ENCODE measurements at regions not wholly inside any gene's neighbourhood (a gene's known extent, or its start where the extent isn't known, plus 50 kb on each side); places are given as distances from the start of the nearest gene placed in this dataset.
"Not testable (repeated sequence)": the region's sequence is repeated elsewhere in the genome, so short reads cannot be mapped to it uniquely, and the experiment has no call there.

DNA sequence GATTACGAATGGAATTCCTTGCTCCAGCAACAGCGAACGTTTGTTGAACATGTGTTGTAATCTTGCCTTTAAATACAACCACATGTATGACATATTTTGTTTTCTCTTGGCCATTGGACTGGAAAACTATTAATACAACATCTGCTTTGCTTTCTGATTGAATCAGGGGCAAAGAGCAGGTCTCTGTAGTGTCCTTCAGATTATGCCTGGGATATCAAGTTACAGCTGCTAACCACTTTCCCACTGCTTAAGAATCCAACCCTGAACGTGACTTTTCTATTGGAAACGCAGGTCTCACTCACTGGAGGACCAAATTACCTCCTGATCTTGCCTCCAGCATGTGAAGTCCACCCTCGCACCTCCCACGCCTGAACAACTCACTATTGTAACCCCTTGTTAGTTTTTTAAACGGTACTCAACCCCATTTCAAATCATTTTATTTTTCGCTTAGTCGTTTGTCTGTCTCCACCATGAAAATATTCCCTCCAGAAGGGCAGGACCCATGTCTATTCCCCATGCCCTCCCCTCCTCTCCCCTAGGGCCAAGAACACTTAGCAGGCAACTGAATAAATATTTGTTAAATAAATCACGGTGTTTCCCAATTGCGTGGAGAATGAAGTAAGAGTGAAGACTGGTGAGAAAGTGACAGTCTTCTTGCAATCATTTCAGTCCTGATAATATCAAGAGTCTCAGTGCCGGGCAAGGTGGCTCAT lies 57.4 kb upstream of the MRTFB start:
- no peak for TF ChIP-seq TAF1 (IDR thresholded peaks at IDR 0.05; ENCODE audit: low read depth, low read length)
- no peak for TF ChIP-seq PAX5 (IDR thresholded peaks at IDR 0.05; ENCODE audit: insufficient read depth, low read length, severe bottlenecking)
- TF ChIP-seq POLR2AphosphoS5 (IDR thresholded peaks at IDR 0.05; ENCODE audit: low read depth, low read length) = no peak
- no peak for TF ChIP-seq POLR2A (IDR thresholded peaks at IDR 0.05; ENCODE audit: low read depth, low read length)
- no peak for TF ChIP-seq POU2F2 (IDR thresholded peaks at IDR 0.05; ENCODE audit: low read depth, low read length)
- no peak for TF ChIP-seq SPI1 (IDR thresholded peaks at IDR 0.05; ENCODE audit: low read depth, low read length)
- DNase-seq (ENCODE audit: insufficient read length, low spot score) (no peak), FAIRE-seq (no peak)

DNA sequence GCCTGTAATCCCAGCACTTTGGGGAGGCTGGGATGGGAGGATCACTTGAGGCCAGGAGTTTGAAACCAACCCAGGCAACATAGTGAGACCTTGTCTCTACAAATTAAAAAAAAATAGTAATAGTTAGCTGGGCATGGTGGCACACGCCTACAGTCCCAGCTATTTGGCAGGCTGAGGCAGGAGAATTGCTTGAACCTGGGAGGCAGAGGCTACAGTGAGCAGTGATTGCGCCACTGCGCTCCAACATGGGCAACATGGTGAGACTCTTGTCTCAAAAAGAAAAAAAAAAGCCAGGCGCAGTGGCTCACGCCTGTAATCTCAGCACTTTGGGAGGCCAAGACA lies 56.9 kb upstream of the MRTFB start:
- DNase-seq (ENCODE audit: insufficient read length, low spot score) (no peak), FAIRE-seq (no peak)
- TF ChIP-seq PAX5 (IDR thresholded peaks at IDR 0.05; ENCODE audit: insufficient read depth, low read length, severe bottlenecking) = no peak

DNA sequence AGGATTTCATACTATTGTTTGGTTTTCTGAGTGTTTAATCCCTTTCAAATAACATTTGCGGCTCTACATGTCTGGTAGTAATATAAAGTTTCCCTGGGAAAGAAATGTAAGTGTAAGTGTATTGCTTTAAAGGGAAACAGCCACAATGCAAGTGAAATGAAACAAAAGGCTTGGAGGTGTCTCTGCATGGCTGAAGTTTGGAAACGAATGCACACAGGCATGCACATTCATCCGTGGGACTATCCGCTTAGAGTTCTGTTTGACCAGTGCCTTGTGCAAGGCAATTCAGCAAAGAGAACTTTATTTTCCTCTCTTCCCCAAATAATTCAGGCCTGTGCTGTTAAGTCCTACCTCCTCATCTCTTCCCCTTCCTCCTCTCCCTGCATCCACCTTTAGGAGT lies 56.1 kb upstream of the MRTFB start:
- FAIRE-seq = no peak

DNA sequence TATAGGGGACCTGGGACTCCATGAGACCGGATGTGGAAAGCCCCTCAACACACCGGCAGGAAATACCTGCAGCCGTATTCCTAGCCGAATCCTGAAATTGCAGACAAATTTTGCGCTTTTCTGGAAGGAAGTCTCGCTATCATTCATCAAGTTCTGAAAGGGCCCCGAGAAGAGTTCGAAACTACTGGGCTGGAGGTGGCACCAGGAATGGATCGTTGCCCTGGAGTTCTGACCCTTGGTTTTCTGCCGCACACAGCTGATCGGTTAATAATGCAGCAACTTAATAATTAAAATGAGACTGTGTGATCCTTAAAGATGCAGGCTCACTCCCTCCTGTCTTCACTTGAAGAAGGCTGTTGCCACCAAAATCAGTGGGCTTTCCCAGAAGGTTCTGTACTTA lies 55.7 kb upstream of the MRTFB start:
- TF ChIP-seq POU2F2 (IDR thresholded peaks at IDR 0.05; ENCODE audit: low read depth, low read length) (no peak), POLR2AphosphoS5 (IDR thresholded peaks at IDR 0.05; ENCODE audit: low read depth, low read length) (no peak), TAF1 (IDR thresholded peaks at IDR 0.05; ENCODE audit: low read depth, low read length) (no peak), PAX5 (IDR thresholded peaks at IDR 0.05; ENCODE audit: insufficient read depth, low read length, severe bottlenecking) (no peak), SPI1 (IDR thresholded peaks at IDR 0.05; ENCODE audit: low read depth, low read length) (no peak), POLR2A (IDR thresholded peaks at IDR 0.05; ENCODE audit: low read depth, low read length) (no peak)
- no peak for FAIRE-seq
- no peak for DNase-seq (ENCODE audit: insufficient read length, low spot score)

More for the DNA sequence above, 56.1 kb upstream of the MRTFB start:
- no peak for TF ChIP-seq SPI1 (IDR thresholded peaks at IDR 0.05; ENCODE audit: low read depth, low read length)
- TF ChIP-seq TAF1 (IDR thresholded peaks at IDR 0.05; ENCODE audit: low read depth, low read length) = no peak
- no peak for TF ChIP-seq POLR2AphosphoS5 (IDR thresholded peaks at IDR 0.05; ENCODE audit: low read depth, low read length)
- TF ChIP-seq POLR2A (IDR thresholded peaks at IDR 0.05; ENCODE audit: low read depth, low read length) = no peak
- no peak for TF ChIP-seq POU2F2 (IDR thresholded peaks at IDR 0.05; ENCODE audit: low read depth, low read length)
- no peak for TF ChIP-seq PAX5 (IDR thresholded peaks at IDR 0.05; ENCODE audit: insufficient read depth, low read length, severe bottlenecking)
- no peak for DNase-seq (ENCODE audit: insufficient read length, low spot score)

DNA sequence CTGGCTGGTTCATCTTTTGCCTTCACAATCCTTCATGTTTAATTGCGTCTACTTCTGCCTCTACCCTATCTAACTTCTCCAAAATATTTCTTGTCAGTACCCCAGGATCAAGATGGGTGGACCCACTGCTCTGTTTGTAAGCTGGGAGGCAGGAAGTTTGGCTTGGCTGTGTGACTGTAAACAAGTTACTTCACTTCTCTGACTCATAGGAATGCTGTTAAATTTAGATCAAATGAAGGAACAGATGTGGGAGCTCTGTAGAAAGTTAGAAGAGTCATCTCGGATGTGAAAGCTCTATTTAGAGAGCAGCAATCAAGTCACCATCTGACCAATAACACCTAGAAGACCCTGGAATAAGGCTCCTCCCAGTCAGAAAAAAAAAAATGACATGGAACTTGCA lies 55.2 kb upstream of the MRTFB start:
- no peak for TF ChIP-seq PAX5 (IDR thresholded peaks at IDR 0.05; ENCODE audit: insufficient read depth, low read length, severe bottlenecking)
- TF ChIP-seq TAF1 (IDR thresholded peaks at IDR 0.05; ENCODE audit: low read depth, low read length) = no peak
- no peak for TF ChIP-seq POU2F2 (IDR thresholded peaks at IDR 0.05; ENCODE audit: low read depth, low read length)
- TF ChIP-seq POLR2A (IDR thresholded peaks at IDR 0.05; ENCODE audit: low read depth, low read length) = no peak
- TF ChIP-seq SPI1 (IDR thresholded peaks at IDR 0.05; ENCODE audit: low read depth, low read length) = no peak
- TF ChIP-seq POLR2AphosphoS5 (IDR thresholded peaks at IDR 0.05; ENCODE audit: low read depth, low read length) = no peak
- FAIRE-seq (no peak), DNase-seq (ENCODE audit: insufficient read length, low spot score) (no peak)

DNA sequence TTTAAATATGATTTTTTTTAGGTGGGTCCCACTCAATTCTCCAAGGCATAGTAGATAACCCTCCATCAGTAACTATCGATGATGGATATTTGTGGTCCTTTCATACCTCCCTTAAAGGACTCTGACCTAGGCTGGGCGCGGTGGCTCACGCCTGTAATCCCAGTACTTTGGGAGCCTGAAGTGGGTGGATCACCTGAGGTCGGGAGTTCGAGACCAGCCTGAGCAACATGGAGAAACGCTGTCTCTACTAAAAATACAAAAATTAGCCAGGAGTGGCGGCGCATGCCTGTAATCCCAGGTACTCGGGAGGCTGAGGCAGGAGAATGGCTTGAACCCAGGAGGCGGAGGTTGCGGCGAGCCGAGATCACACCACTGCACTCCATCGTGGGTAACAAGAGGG lies 54.8 kb upstream of the MRTFB start:
- not testable (repeated sequence) for FAIRE-seq; DNase-seq (ENCODE audit: insufficient read length, low spot score)

DNA sequence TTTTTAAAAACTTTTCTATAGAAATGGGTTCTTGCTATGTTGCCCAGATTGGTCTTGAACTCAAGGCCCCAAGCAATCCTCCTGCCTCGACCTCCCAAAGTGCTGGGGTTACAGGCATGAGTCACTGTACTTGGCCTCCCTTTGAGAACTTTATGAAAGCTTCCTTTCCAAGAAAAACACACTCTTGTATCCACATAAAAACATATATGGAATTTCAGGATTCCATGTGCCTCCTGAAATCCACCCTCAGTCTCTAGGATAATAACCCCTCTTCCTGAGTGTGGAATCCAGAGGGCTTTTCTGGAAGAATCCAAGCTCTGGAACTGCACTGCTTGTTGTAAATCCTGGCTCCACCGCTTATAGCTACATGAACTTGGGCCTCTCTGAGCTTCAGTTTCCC lies 53.2 kb upstream of the MRTFB start:
- no peak for TF ChIP-seq POU2F2 (IDR thresholded peaks at IDR 0.05; ENCODE audit: low read depth, low read length)
- TF ChIP-seq POLR2A (IDR thresholded peaks at IDR 0.05; ENCODE audit: low read depth, low read length) = no peak
- no peak for TF ChIP-seq SPI1 (IDR thresholded peaks at IDR 0.05; ENCODE audit: low read depth, low read length)
- no peak for TF ChIP-seq TAF1 (IDR thresholded peaks at IDR 0.05; ENCODE audit: low read depth, low read length)
- TF ChIP-seq POLR2AphosphoS5 (IDR thresholded peaks at IDR 0.05; ENCODE audit: low read depth, low read length) = no peak
- no peak for TF ChIP-seq PAX5 (IDR thresholded peaks at IDR 0.05; ENCODE audit: insufficient read depth, low read length, severe bottlenecking)
- FAIRE-seq (no peak), DNase-seq (ENCODE audit: insufficient read length, low spot score) (no peak)

DNA sequence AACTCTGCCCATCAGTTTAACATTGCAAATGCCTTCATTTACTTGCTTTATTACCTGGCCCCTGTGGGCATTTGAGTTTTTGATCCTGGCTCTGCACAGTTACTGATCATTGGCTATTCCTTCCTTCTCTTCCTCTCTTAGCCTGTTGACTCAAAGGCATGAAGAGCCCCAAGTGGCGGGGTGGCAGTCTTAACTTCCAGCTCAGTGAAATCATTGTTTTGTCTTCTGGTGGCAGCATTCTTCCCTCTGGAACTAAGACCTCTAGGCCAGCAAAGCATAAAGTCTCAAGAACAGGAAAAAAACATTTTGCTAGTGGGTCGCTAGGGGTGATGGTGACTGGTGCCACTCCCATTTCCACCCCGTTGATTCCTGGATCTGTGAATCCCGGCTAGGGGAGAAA lies 52.3 kb upstream of the MRTFB start:
- no peak for DNase-seq (ENCODE audit: insufficient read length, low spot score)
- no peak for TF ChIP-seq POLR2AphosphoS5 (IDR thresholded peaks at IDR 0.05; ENCODE audit: low read depth, low read length)
- no peak for TF ChIP-seq POU2F2 (IDR thresholded peaks at IDR 0.05; ENCODE audit: low read depth, low read length)
- TF ChIP-seq TAF1 (IDR thresholded peaks at IDR 0.05; ENCODE audit: low read depth, low read length) = no peak
- TF ChIP-seq SPI1 (IDR thresholded peaks at IDR 0.05; ENCODE audit: low read depth, low read length) = no peak
- TF ChIP-seq POLR2A (IDR thresholded peaks at IDR 0.05; ENCODE audit: low read depth, low read length) = no peak
- TF ChIP-seq PAX5 (IDR thresholded peaks at IDR 0.05; ENCODE audit: insufficient read depth, low read length, severe bottlenecking) = no peak
- FAIRE-seq = no peak

DNA sequence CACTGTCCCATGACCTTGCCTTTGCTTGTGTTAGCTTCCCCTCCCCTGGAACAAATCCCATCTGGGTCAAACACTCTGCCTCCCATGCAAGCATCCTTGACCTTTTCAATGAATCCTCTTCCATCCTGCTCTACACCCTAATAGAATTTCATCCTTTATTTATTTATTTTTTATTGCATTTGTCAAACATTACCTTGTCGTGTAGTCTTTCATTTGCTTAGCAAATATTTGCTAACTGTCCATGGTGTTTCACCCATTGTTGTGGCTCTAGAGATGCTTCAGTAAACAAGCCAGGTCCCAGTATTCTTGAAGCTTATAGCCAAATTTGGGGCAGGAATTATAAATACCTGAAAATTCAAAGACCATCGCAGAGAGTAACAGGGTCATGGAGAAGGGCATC lies 51.0 kb upstream of the MRTFB start:
- no peak for FAIRE-seq
- no peak for DNase-seq (ENCODE audit: insufficient read length, low spot score)
- no peak for TF ChIP-seq PAX5 (IDR thresholded peaks at IDR 0.05; ENCODE audit: insufficient read depth, low read length, severe bottlenecking)

All from GM12891 (cell line).